ENCODE measurements at regions not wholly inside any gene's neighbourhood (a gene's known extent, or its start where the extent isn't known, plus 50 kb on each side); places are given as distances from the start of the nearest gene placed in this dataset.

- no peaks in the 10 kb centered on the region for H3K36me3 ChIP-seq (ENCODE audit: control insufficient read depth, insufficient read depth, low read length)
- peaks cover under 1% of the 10 kb centered on the region; the same call in 1 of the 2 replicates for H3K9me3 ChIP-seq (ENCODE audit: control insufficient read depth, insufficient read depth, low read length)
- H3K27me3 ChIP-seq (ENCODE audit: control insufficient read depth, insufficient read depth, low read length): no peaks in the 10 kb centered on the region
- H3K4me1 ChIP-seq (ENCODE audit: control insufficient read depth, insufficient read depth, low read length): no peaks in the 10 kb centered on the region
- no peak overlapping the region for H3K4me3 ChIP-seq (ENCODE audit: low read depth, low read length)
- H3K9ac ChIP-seq (ENCODE audit: low read depth, low read length): no peak overlapping the region
- no peak overlapping the region for H3K27ac ChIP-seq (ENCODE audit: low read depth, low read length)
Measured at GRCh38 chr4:92172203-92172602, 131.6 kb upstream of the GRID2 start.

DNA sequence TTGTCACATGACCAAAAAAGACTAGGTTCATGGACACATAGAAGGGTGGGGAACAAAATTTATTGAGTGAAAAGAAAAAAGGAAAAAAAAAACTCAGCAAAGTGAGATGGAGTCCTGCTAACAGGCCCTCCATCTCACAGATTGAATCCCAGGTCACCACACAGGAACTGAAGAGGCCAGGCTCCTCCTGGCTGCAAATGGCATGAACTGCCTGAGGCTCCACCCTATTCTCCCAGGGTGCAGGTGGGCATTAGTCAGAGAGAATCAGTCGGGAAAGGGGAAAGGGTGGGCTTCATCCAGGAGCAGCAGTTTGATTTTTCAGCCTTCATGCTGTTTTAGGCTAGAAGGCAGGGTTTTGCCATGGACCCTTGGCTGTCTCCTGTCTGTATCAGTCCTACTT is 128.5 kb upstream of the GRID2 start:
- Histone ChIP-seq H3K9me3 (ENCODE audit: control insufficient read depth, insufficient read depth, low read length) (no peaks in the 10 kb centered on the region), H3K27me3 (ENCODE audit: control insufficient read depth, insufficient read depth, low read length) (no peaks in the 10 kb centered on the region), H3K4me3 (ENCODE audit: low read depth, low read length) (no peak overlapping the region), H3K9ac (ENCODE audit: low read depth, low read length) (no peak overlapping the region), H3K4me1 (ENCODE audit: control insufficient read depth, insufficient read depth, low read length) (no peaks in the 10 kb centered on the region), H3K36me3 (ENCODE audit: control insufficient read depth, insufficient read depth, low read length) (no peaks in the 10 kb centered on the region), H3K27ac (ENCODE audit: low read depth, low read length) (no peak overlapping the region)

GRCh38 chr4:92182006-92182735 is 121.6 kb upstream of the GRID2 start:
- Histone ChIP-seq H3K9ac (ENCODE audit: low read depth, low read length) (no peak overlapping the region), H3K4me1 (ENCODE audit: control insufficient read depth, insufficient read depth, low read length) (no peaks in the 10 kb centered on the region), H3K27me3 (ENCODE audit: control insufficient read depth, insufficient read depth, low read length) (no peaks in the 10 kb centered on the region), H3K27ac (ENCODE audit: low read depth, low read length) (no peak overlapping the region), H3K4me3 (ENCODE audit: low read depth, low read length) (no peak overlapping the region), H3K9me3 (ENCODE audit: control insufficient read depth, insufficient read depth, low read length) (no peaks in the 10 kb centered on the region), H3K36me3 (ENCODE audit: control insufficient read depth, insufficient read depth, low read length) (no peaks in the 10 kb centered on the region)

DNA sequence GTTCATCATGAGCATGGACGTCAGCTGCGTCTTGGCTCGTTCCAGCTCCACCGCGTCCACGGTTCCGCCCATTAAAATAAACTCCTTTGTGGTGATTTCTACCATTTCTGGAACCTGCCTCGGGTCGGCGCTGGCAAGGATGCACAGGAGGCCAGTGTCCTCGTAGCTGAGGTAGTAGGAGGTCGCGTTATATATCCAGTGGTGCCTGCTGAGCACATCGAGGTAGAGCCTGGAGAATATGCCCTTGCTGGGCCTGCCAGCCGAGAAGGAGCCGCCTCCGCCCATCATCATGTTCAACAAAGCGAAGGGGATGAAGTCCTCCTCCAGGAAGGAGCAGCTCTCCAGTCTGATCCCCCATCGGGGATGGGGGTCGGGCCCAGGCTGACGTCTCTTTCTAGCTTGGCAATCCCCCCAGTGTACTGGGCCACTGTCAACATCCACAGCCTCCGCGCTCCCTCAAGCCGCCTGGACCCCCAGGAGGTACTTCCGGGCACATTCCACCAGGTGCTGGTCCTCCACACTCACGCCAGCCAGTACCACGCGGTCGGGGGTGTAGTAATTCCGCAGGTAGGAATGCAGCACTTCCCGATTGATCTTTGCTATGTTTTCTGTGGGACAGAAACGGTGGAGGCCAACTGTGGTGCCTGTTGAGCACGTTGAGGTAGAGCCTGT is 120.9 kb upstream of the GRID2 start:
- Histone ChIP-seq H3K4me1 (ENCODE audit: control insufficient read depth, insufficient read depth, low read length) (no peaks in the 10 kb centered on the region), H3K27ac (ENCODE audit: low read depth, low read length) (no peak overlapping the region), H3K9ac (ENCODE audit: low read depth, low read length) (no peak overlapping the region), H3K36me3 (ENCODE audit: control insufficient read depth, insufficient read depth, low read length) (no peaks in the 10 kb centered on the region), H3K9me3 (ENCODE audit: control insufficient read depth, insufficient read depth, low read length) (no peaks in the 10 kb centered on the region), H3K27me3 (ENCODE audit: control insufficient read depth, insufficient read depth, low read length) (no peaks in the 10 kb centered on the region), H3K4me3 (ENCODE audit: low read depth, low read length) (no peak overlapping the region)

- Histone ChIP-seq H3K4me1 (ENCODE audit: control insufficient read depth, insufficient read depth, low read length) (no peaks in the 10 kb centered on the region), H3K27ac (ENCODE audit: low read depth, low read length) (no peak overlapping the region), H3K36me3 (ENCODE audit: control insufficient read depth, insufficient read depth, low read length) (no peaks in the 10 kb centered on the region), H3K4me3 (ENCODE audit: low read depth, low read length) (no peak overlapping the region), H3K9ac (ENCODE audit: low read depth, low read length) (no peak overlapping the region), H3K27me3 (ENCODE audit: control insufficient read depth, insufficient read depth, low read length) (no peaks in the 10 kb centered on the region), H3K9me3 (ENCODE audit: control insufficient read depth, insufficient read depth, low read length) (no peaks in the 10 kb centered on the region)
Measured at GRCh38 chr4:92183825-92184224, 119.9 kb upstream of the GRID2 start.

DNA sequence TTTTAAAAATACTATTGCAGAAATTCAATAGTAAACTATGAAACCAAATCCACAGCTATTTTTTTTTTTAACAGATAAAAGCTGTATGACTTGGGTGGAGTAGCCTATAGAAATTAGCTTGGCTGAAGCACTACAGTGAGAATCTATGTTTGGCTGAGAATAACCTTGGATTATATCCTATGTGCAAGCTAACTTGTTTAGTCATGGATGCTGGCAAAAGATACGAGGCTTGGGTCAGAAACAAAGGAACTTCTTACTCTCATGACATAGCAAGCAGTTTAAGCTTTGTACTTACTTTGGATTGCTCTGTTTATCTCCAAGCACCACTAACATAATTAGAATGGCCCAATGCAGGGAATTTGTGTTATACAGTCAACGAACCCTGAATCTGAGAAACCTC is 119.2 kb upstream of the GRID2 start:
- H3K27ac ChIP-seq (ENCODE audit: low read depth, low read length): no peak overlapping the region
- H3K36me3 ChIP-seq (ENCODE audit: control insufficient read depth, insufficient read depth, low read length): no peaks in the 10 kb centered on the region
- H3K4me1 ChIP-seq (ENCODE audit: control insufficient read depth, insufficient read depth, low read length): no peaks in the 10 kb centered on the region
- no peak overlapping the region for H3K9ac ChIP-seq (ENCODE audit: low read depth, low read length)
- no peaks in the 10 kb centered on the region for H3K9me3 ChIP-seq (ENCODE audit: control insufficient read depth, insufficient read depth, low read length)
- no peak overlapping the region for H3K4me3 ChIP-seq (ENCODE audit: low read depth, low read length)
- H3K27me3 ChIP-seq (ENCODE audit: control insufficient read depth, insufficient read depth, low read length): no peaks in the 10 kb centered on the region

GRCh38 chr4:92186239-92186638 is 117.5 kb upstream of the GRID2 start:
- Histone ChIP-seq H3K4me3 (ENCODE audit: low read depth, low read length) (no peak overlapping the region), H3K36me3 (ENCODE audit: control insufficient read depth, insufficient read depth, low read length) (no peaks in the 10 kb centered on the region), H3K9ac (ENCODE audit: low read depth, low read length) (no peak overlapping the region), H3K4me1 (ENCODE audit: control insufficient read depth, insufficient read depth, low read length) (no peaks in the 10 kb centered on the region), H3K27me3 (ENCODE audit: control insufficient read depth, insufficient read depth, low read length) (no peaks in the 10 kb centered on the region), H3K27ac (ENCODE audit: low read depth, low read length) (no peak overlapping the region), H3K9me3 (ENCODE audit: control insufficient read depth, insufficient read depth, low read length) (no peaks in the 10 kb centered on the region)

- Histone ChIP-seq H3K4me1 (ENCODE audit: control insufficient read depth, insufficient read depth, low read length) (no peaks in the 10 kb centered on the region), H3K9ac (ENCODE audit: low read depth, low read length) (no peak overlapping the region), H3K27ac (ENCODE audit: low read depth, low read length) (no peak overlapping the region), H3K27me3 (ENCODE audit: control insufficient read depth, insufficient read depth, low read length) (no peaks in the 10 kb centered on the region; the same call in 1 of the 2 replicates), H3K9me3 (ENCODE audit: control insufficient read depth, insufficient read depth, low read length) (no peaks in the 10 kb centered on the region), H3K4me3 (ENCODE audit: low read depth, low read length) (no peak overlapping the region), H3K36me3 (ENCODE audit: control insufficient read depth, insufficient read depth, low read length) (no peaks in the 10 kb centered on the region)
Measured at GRCh38 chr4:92189146-92189545, 114.6 kb upstream of the GRID2 start.

- H3K36me3 ChIP-seq (ENCODE audit: control insufficient read depth, insufficient read depth, low read length): no peaks in the 10 kb centered on the region
- no peaks in the 10 kb centered on the region for H3K27me3 ChIP-seq (ENCODE audit: control insufficient read depth, insufficient read depth, low read length)
- H3K9ac ChIP-seq (ENCODE audit: low read depth, low read length): no peak overlapping the region
- no peaks in the 10 kb centered on the region for H3K4me1 ChIP-seq (ENCODE audit: control insufficient read depth, insufficient read depth, low read length)
- H3K4me3 ChIP-seq (ENCODE audit: low read depth, low read length): no peak overlapping the region
- H3K9me3 ChIP-seq (ENCODE audit: control insufficient read depth, insufficient read depth, low read length): no peaks in the 10 kb centered on the region
- H3K27ac ChIP-seq (ENCODE audit: low read depth, low read length): no peak overlapping the region
Measured at GRCh38 chr4:92198711-92199110, 105.1 kb upstream of the GRID2 start.

DNA sequence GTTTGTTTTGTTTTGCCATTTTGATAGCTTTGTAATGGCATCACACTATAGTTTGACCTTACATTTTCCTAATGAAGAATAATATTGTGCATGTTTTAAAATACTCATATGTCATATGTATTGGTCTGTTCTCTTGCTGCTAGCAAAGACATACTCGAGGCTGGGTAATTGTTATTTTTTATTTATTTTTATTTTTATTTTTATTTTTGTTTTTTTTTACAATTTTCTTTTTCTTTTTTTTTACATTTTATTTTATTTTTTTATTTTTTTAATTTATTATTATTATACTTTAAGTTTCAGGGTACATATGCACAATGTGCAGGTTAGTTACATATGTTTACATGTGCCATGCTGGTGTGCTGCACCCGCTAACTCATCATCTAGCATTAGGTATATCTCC is 104.6 kb upstream of the GRID2 start:
- H3K4me1 ChIP-seq (ENCODE audit: control insufficient read depth, insufficient read depth, low read length): peaks cover 4% of the 10 kb centered on the region
- no peak overlapping the region for H3K9ac ChIP-seq (ENCODE audit: low read depth, low read length)
- H3K9me3 ChIP-seq (ENCODE audit: control insufficient read depth, insufficient read depth, low read length): no peaks in the 10 kb centered on the region
- H3K27me3 ChIP-seq (ENCODE audit: control insufficient read depth, insufficient read depth, low read length): no peaks in the 10 kb centered on the region
- H3K36me3 ChIP-seq (ENCODE audit: control insufficient read depth, insufficient read depth, low read length): no peaks in the 10 kb centered on the region
- no peak overlapping the region for H3K27ac ChIP-seq (ENCODE audit: low read depth, low read length)
- H3K4me3 ChIP-seq (ENCODE audit: low read depth, low read length): no peak overlapping the region

DNA sequence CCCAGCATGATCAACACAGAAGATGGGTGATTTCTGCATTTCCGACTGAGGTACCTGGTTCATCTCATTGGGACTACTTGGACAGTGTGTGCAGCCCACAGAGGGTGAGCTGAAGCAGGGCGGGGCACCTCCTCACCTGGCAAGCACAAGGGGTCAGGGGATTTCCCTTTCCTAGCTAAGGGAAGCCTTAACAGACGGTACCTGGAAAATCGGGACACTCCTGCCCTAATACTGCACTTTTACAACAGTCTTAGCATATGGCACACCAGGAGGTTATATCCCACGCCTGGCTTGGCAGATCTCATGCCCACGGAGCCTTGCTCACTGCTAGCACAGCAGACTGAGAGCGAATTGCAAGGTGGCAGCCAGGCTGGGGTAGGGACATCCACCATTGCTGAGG is 92.9 kb upstream of the GRID2 start:
- Histone ChIP-seq H3K9me3 (ENCODE audit: control insufficient read depth, insufficient read depth, low read length) (no peaks in the 10 kb centered on the region), H3K4me3 (ENCODE audit: low read depth, low read length) (no peak overlapping the region), H3K36me3 (ENCODE audit: control insufficient read depth, insufficient read depth, low read length) (no peaks in the 10 kb centered on the region), H3K9ac (ENCODE audit: low read depth, low read length) (no peak overlapping the region), H3K27me3 (ENCODE audit: control insufficient read depth, insufficient read depth, low read length) (no peaks in the 10 kb centered on the region), H3K4me1 (ENCODE audit: control insufficient read depth, insufficient read depth, low read length) (no peaks in the 10 kb centered on the region), H3K27ac (ENCODE audit: low read depth, low read length) (no peak overlapping the region)

Data from HUES48 (cell line).